CD14-positive monocyte (primary cell): ENCODE measurements at regions not wholly inside any gene's neighbourhood (a gene's known extent, or its start where the extent isn't known, plus 50 kb on each side); places are given as distances from the start of the nearest gene placed in this dataset.
A peak's percentile ranks its signal among the peaks of the same experiment; 100 is the strongest.

Experiments
- DNase-seq, 3 donors: peaks; one replicate each; pipeline ENCODE4 v3.0.0-alpha.2; 2011 to 2022
- H2AFZ ChIP-seq: 2 replicates; pipeline ENCODE4 v1.6.0; 2012; ENCODE audit warnings: mild to moderate bottlenecking, low read depth, low read length, inconsistent platforms; ENCODE audit not compliant: insufficient read depth, poor library complexity, severe bottlenecking
- H3K27ac ChIP-seq, 2 donors: 1 replicate in 1 of 2; 2 replicates in 1 of 2; pipeline ENCODE4 v1.5.1; 2012 to 2013; ENCODE audit warnings: low read length in 2 of 2, control low read depth in 1 of 2, inconsistent platforms in 1 of 2, low read depth in 1 of 2, mild to moderate bottlenecking in 1 of 2
- H3K27me3 ChIP-seq, 2 donors: one replicate each; pipeline versions ENCODE4 v1.6.0 to v1.6.1; 2011 to 2013; ENCODE audit warnings: low read length in 2 of 2; ENCODE audit not compliant: control insufficient read depth in 2 of 2, insufficient read depth in 2 of 2
- H3K36me3 ChIP-seq, 2 donors: replicated peaks in 1 of 2; 1 replicate in 1 of 2; 2 replicates in 1 of 2; pipeline versions ENCODE4 v1.5.1 to v1.6.1; 2012 to 2013; ENCODE audit warnings: low read length in 2 of 2, control low read depth in 1 of 2, inconsistent platforms in 1 of 2, mild to moderate bottlenecking in 1 of 2; ENCODE audit not compliant: insufficient read depth in 2 of 2, control insufficient read depth in 1 of 2
- H3K4me1 ChIP-seq, 2 donors: 1 replicate in 1 of 2; 2 replicates in 1 of 2; pipeline versions ENCODE4 v1.5.1 to v1.6.1; 2012 to 2013; ENCODE audit warnings: low read length in 2 of 2, control low read depth in 1 of 2, inconsistent platforms in 1 of 2, mild to moderate bottlenecking in 1 of 2, moderate library complexity in 1 of 2; ENCODE audit not compliant: insufficient read depth in 2 of 2, control insufficient read depth in 1 of 2
- H3K4me2 ChIP-seq: replicated peaks from 2 replicates; pipeline ENCODE3; 2012; ENCODE audit warnings: low read length, moderate library complexity, mild to moderate bottlenecking; ENCODE audit not compliant: poor library complexity, severe bottlenecking; ENCODE audit errors: extremely low read depth
- H3K4me3 ChIP-seq, 3 experiments: fragments of 200-600 bp in 1 of 3; sonication (generic) in 1 of 3; replicated peaks in 1 of 3; 1 replicate in 2 of 3; 2 replicates in 1 of 3; pipeline ENCODE4 v1.5.1; 2011 to 2013; ENCODE audit warnings: low read length in 3 of 3, mild to moderate bottlenecking in 3 of 3, control low read depth in 2 of 3, low read depth in 2 of 3, inconsistent platforms in 1 of 3, moderate library complexity in 1 of 3
- H3K79me2 ChIP-seq: 2 replicates; pipeline ENCODE4 v1.6.0; 2012; ENCODE audit warnings: mild to moderate bottlenecking, control low read depth, inconsistent platforms, low read length, moderate library complexity; ENCODE audit not compliant: insufficient read depth
- H3K9ac ChIP-seq: 2 replicates; pipeline ENCODE4 v1.6.0; 2017; ENCODE audit warnings: low read length, mild to moderate bottlenecking; ENCODE audit not compliant: insufficient read depth, poor library complexity, severe bottlenecking
- H3K9me3 ChIP-seq, 2 donors: replicated peaks in 1 of 2; 1 replicate in 1 of 2; 2 replicates in 1 of 2; pipeline versions ENCODE4 v1.5.1 to v1.6.1; 2012 to 2013; ENCODE audit warnings: low read length in 2 of 2, control low read depth in 1 of 2; ENCODE audit not compliant: control insufficient read depth in 1 of 2, insufficient read depth in 1 of 2
- H4K20me1 ChIP-seq: 2 replicates; pipeline ENCODE4 v1.6.0; 2012; ENCODE audit warnings: mild to moderate bottlenecking, low read length, control low read depth, moderate library complexity; ENCODE audit not compliant: insufficient read depth
- H3K27ac Mint-ChIP-seq, 7 donors: one replicate each; pipeline ENCODE4 v1.8.0; 2020; ENCODE audit warnings: mild to moderate bottlenecking in 7 of 7, mixed read lengths in 7 of 7, moderate library complexity in 6 of 7, inconsistent platforms in 2 of 7
- H3K27me3 Mint-ChIP-seq, 3 donors: one replicate each; pipeline ENCODE4 v1.8.0; 2021 to 2022; ENCODE audit warnings: low read depth in 3 of 3, mild to moderate bottlenecking in 3 of 3, mixed read lengths in 3 of 3, moderate library complexity in 3 of 3, inconsistent platforms in 1 of 3
- H3K36me3 Mint-ChIP-seq, 2 donors: one replicate each; pipeline ENCODE4 v1.8.0; 2020; ENCODE audit warnings: mixed read lengths in 2 of 2, inconsistent platforms in 1 of 2, mild to moderate bottlenecking in 1 of 2
- H3K4me1 Mint-ChIP-seq: one replicate; pipeline ENCODE4 v1.8.0; 2020; ENCODE audit warnings: mild to moderate bottlenecking, mixed read lengths
- H3K4me3 Mint-ChIP-seq, 2 donors: one replicate each; pipeline ENCODE4 v1.8.0; 2020; ENCODE audit warnings: mild to moderate bottlenecking in 2 of 2, mixed read lengths in 2 of 2, moderate library complexity in 1 of 2
- H3K9me3 Mint-ChIP-seq, 7 donors: one replicate each; pipeline ENCODE4 v1.8.0; 2020 to 2022; ENCODE audit warnings: mixed read lengths in 7 of 7, mild to moderate bottlenecking in 6 of 7, moderate library complexity in 6 of 7, inconsistent platforms in 2 of 7
- WGBS: methylation state at CpG from one replicate; pipeline ENCODE4 v1.1.5; 2013; ENCODE audit warnings: missing lambda C conversion rate; ENCODE audit not compliant: insufficient coverage; 5-methylcytosine and 5-hydroxymethylcytosine counted together
- intact Hi-C, 2 donors: fragments of 100-400 bp; cut with micrococcal nuclease; formaldehyde crosslinking; loops; one replicate each; pipeline versions ENCODE4 v1.15.0 to v1.15.1; 2023
- TF ChIP-seq, protein P1 (sequence below): fragments of 200-600 bp; IDR thresholded peaks from one replicate; pipeline ENCODE4 v1.8.0; 2022; ENCODE audit warnings: antibody characterized with exemption, mild to moderate bottlenecking

DNA sequence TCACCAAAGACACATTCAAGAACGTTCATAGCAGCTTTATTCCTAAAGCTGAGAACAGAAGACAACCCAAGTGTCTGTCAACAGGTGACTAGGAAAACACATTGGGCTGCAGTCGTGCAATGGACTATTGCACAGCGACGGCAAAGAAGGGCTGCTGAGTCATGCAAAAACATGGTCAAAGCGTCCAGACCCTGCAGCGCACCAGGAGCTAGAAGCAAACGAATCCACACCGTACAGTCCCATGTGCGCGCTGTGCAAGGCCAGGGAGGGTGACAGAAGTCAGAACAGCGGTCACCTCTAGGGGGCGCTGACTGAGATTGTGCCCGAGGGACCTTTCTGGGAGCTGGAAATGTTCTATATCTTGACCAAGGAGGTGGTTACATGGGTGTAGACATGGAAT is 266.4 kb downstream of the MAF start:
- H3K4me2 ChIP-seq: no peak overlapping the region
- Mint-ChIP-seq H3K27me3 (peaks cover 0 to 7% (median 0%) of the 10 kb centered on the region in 3 donors), H3K4me3 (no peak overlapping the region), H3K36me3 (peaks cover 0 to 4% of the 10 kb centered on the region in 2 donors), H3K9me3 (peaks cover 0 to 5% (median under 1%) of the 10 kb centered on the region in 7 donors), H3K4me1 (peaks cover 33% of the 10 kb centered on the region), H3K27ac (peak overlapping the region in 1 of 7 donors; percentile 24)
- intact Hi-C loops: no loop called here
- H2AFZ ChIP-seq: no peak overlapping the region
- H3K27me3 ChIP-seq: no peaks in the 10 kb centered on the region
- TF ChIP-seq, protein P1, sequence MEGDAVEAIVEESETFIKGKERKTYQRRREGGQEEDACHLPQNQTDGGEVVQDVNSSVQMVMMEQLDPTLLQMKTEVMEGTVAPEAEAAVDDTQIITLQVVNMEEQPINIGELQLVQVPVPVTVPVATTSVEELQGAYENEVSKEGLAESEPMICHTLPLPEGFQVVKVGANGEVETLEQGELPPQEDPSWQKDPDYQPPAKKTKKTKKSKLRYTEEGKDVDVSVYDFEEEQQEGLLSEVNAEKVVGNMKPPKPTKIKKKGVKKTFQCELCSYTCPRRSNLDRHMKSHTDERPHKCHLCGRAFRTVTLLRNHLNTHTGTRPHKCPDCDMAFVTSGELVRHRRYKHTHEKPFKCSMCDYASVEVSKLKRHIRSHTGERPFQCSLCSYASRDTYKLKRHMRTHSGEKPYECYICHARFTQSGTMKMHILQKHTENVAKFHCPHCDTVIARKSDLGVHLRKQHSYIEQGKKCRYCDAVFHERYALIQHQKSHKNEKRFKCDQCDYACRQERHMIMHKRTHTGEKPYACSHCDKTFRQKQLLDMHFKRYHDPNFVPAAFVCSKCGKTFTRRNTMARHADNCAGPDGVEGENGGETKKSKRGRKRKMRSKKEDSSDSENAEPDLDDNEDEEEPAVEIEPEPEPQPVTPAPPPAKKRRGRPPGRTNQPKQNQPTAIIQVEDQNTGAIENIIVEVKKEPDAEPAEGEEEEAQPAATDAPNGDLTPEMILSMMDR: peak; percentile 60
- H3K36me3 ChIP-seq: no peaks in the 10 kb centered on the region
- H3K4me3 ChIP-seq: no peak overlapping the region
- peaks cover 0 to 3% of the 10 kb centered on the region in 2 donors for H3K9me3 ChIP-seq
- no peaks in the 10 kb centered on the region for H4K20me1 ChIP-seq
- H3K9ac ChIP-seq: no peak overlapping the region
- H3K4me1 ChIP-seq: peaks cover 24% of the 10 kb centered on the region in 2 donors
- H3K27ac ChIP-seq: no peak overlapping the region
- peak in 1 of 3 donors; percentile 8 for DNase-seq
- 91% methylated on average over 13 of the region's 13 CpGs for WGBS
- no peaks in the 10 kb centered on the region for H3K79me2 ChIP-seq

DNA sequence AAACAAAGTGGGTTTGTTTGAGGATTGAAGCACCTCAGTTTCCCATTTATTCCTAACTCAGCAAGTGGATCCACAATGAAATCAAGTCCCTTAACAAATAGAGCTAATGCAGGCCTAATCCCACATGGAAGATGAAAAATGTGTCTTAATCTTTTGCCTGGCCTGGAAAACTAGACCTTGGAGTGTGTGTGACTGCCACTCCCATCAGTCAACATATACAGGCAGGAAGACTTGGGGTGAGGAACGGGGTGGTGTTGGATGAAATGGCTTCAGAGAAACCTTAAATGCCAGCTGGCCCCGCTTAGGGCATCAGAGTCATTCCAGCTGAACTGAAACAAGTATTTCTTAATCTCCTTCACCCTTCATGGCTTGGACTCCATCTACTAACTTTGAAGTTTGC is 269.5 kb downstream of the MAF start:
- no peak overlapping the region for H3K4me3 Mint-ChIP-seq
- H3K9me3 Mint-ChIP-seq: peaks cover 0 to 3% (median 0%) of the 10 kb centered on the region in 7 donors
- H3K27ac ChIP-seq: peak overlapping the region in 1 of 2 donors; percentile 86
- H3K9ac ChIP-seq: no peak overlapping the region
- DNase-seq: no peak
- TF ChIP-seq, protein P1: no peak
- H3K27me3 ChIP-seq: no peaks in the 10 kb centered on the region
- H2AFZ ChIP-seq: no peak overlapping the region
- no peaks in the 10 kb centered on the region for H4K20me1 ChIP-seq
- H3K4me2 ChIP-seq: no peak overlapping the region
- H3K9me3 ChIP-seq: no peaks in the 10 kb centered on the region
- peaks cover 0 to 3% (median 0%) of the 10 kb centered on the region in 3 donors for H3K27me3 Mint-ChIP-seq
- no peaks in the 10 kb centered on the region for H3K36me3 ChIP-seq
- intact Hi-C loops: no loop called here
- peaks cover 0 to 4% of the 10 kb centered on the region in 2 donors for H3K36me3 Mint-ChIP-seq
- peak overlapping the region in 3 of 7 donors; percentile 44 to 82 (median 68) for H3K27ac Mint-ChIP-seq
- H3K4me3 ChIP-seq: no peak overlapping the region
- H3K4me1 ChIP-seq: peaks cover 47 to 49% of the 10 kb centered on the region in 2 donors
- H3K79me2 ChIP-seq: no peaks in the 10 kb centered on the region
- H3K4me1 Mint-ChIP-seq: peaks cover 52% of the 10 kb centered on the region
- WGBS: no CpG with 5 or more reads among the region's 2 CpGs
